CD4-positive, alpha-beta memory T cell (primary cell): ENCODE measurements at regions not wholly inside any gene's neighbourhood (a gene's known extent, or its start where the extent isn't known, plus 50 kb on each side); places are given as distances from the start of the nearest gene placed in this dataset.

Source experiments
- CTCF ChIA-PET: fragments of 350-600 bp; sonication (Branson Sonifier 250); formaldehyde crosslinking; loops from one replicate; lab custom pipeline; 2021; ENCODE audit warnings: inconsistent platforms; ENCODE audit not compliant: partially characterized antibody; lab: Charles Lee
- POLR2A ChIA-PET: fragments of 350-600 bp; sonication (Branson Sonifier 250); formaldehyde crosslinking; loops from one replicate; lab custom pipeline; 2021; ENCODE audit not compliant: partially characterized antibody; lab: Charles Lee
- DNase-seq, 5 donors: peaks; one replicate each; pipeline versions ENCODE4 v3.0.0 to v3.0.0-alpha.2; 2020 to 2022; ENCODE audit warnings: mixed read lengths in 1 of 5
- H3K27ac ChIP-seq: one replicate; pipeline ENCODE4 v1.7.0; 2013; ENCODE audit warnings: low read depth, low read length
- H3K27me3 ChIP-seq: 2 replicates; pipeline ENCODE4 v1.7.0; 2013; ENCODE audit warnings: mild to moderate bottlenecking, low read length, moderate library complexity; ENCODE audit not compliant: insufficient read depth
- H3K36me3 ChIP-seq: 2 replicates; pipeline ENCODE4 v1.7.0; 2013; ENCODE audit warnings: mild to moderate bottlenecking, low read length, moderate library complexity; ENCODE audit not compliant: insufficient read depth
- H3K4me1 ChIP-seq: 2 replicates; pipeline ENCODE4 v1.7.0; 2013; ENCODE audit warnings: mild to moderate bottlenecking, low read length, moderate library complexity; ENCODE audit not compliant: insufficient read depth
- H3K4me3 ChIP-seq, 2 donors: one replicate each; pipeline ENCODE4 v1.7.0; 2013; ENCODE audit warnings: low read length in 2 of 2, mild to moderate bottlenecking in 1 of 2
- H3K9me3 ChIP-seq, 2 donors: one replicate each; pipeline ENCODE4 v1.7.0; 2013; ENCODE audit warnings: low read length in 2 of 2, control low read depth in 1 of 2; ENCODE audit not compliant: control insufficient read depth in 1 of 2
- H3K27ac Mint-ChIP-seq, 7 donors: one replicate each; pipeline ENCODE4 v1.8.0; 2020 to 2021; ENCODE audit warnings: mixed read lengths in 7 of 7, mild to moderate bottlenecking in 6 of 7, inconsistent platforms in 3 of 7, moderate library complexity in 3 of 7
- H3K27me3 Mint-ChIP-seq, 2 donors: one replicate each; pipeline ENCODE4 v1.8.0; 2020 to 2021; ENCODE audit warnings: mixed read lengths in 2 of 2
- H3K36me3 Mint-ChIP-seq, 2 donors: one replicate each; pipeline ENCODE4 v1.8.0; 2020 to 2021; ENCODE audit warnings: mixed read lengths in 2 of 2, inconsistent platforms in 1 of 2, mild to moderate bottlenecking in 1 of 2
- H3K4me1 Mint-ChIP-seq, 4 donors: one replicate each; pipeline ENCODE4 v1.8.0; 2020 to 2021; ENCODE audit warnings: mixed read lengths in 4 of 4, mild to moderate bottlenecking in 1 of 4
- H3K4me3 Mint-ChIP-seq, 8 donors: one replicate each; pipeline ENCODE4 v1.8.0; 2020 to 2021; ENCODE audit warnings: mixed read lengths in 8 of 8, mild to moderate bottlenecking in 7 of 8, moderate library complexity in 6 of 8, inconsistent platforms in 3 of 8
- H3K9me3 Mint-ChIP-seq, 8 donors: one replicate each; pipeline ENCODE4 v1.8.0; 2020 to 2021; ENCODE audit warnings: mixed read lengths in 8 of 8, mild to moderate bottlenecking in 5 of 8, inconsistent platforms in 3 of 8, moderate library complexity in 1 of 8
- intact Hi-C: fragments of 100-400 bp; cut with micrococcal nuclease; formaldehyde crosslinking; loops from one replicate; pipeline ENCODE4 v1.15.1; 2023

DNA sequence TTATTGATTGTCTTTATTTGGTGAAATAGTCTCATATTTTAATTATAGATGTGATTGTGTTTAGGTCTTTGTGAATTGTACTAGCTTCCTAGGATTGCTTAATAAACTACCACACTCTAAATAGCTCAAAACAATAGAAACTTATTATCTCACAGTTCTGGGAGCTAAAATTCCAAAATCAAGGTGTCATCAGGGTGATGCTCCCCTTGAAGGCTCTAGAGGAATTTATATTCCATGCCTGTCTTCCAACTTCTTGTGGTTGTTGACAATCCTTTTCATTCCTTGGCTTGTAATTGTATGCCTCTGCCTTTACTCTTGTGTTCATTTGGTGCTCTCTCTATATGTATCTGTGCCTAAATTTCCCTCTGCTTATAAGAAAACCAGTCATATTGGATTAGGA, 155.3 kb upstream of the AKR1E2 start:
- Mint-ChIP-seq H3K9me3 (peaks cover 0 to 18% (median 12%) of the 10 kb centered on the region in 8 donors), H3K4me1 (no peaks in the 10 kb centered on the region), H3K27me3 (peaks cover 5 to 18% of the 10 kb centered on the region in 2 donors), H3K4me3 (no peak overlapping the region), H3K27ac (no peak overlapping the region), H3K36me3 (peaks cover 0 to 1% of the 10 kb centered on the region in 2 donors)
- Histone ChIP-seq H3K36me3 (no peaks in the 10 kb centered on the region), H3K4me3 (no peak overlapping the region), H3K27me3 (no peaks in the 10 kb centered on the region), H3K9me3 (no peaks in the 10 kb centered on the region), H3K4me1 (no peaks in the 10 kb centered on the region), H3K27ac (no peak overlapping the region)
- intact Hi-C loops, result no loop called here
- CTCF ChIA-PET, result interaction anchor here (1.1 kb wide), 1 partner anchor 1473 kb away, joined by 4 read pairs; no protein-coding TSS in a partner anchor
- no peak for DNase-seq
- POLR2A ChIA-PET, result no interaction called here

DNA sequence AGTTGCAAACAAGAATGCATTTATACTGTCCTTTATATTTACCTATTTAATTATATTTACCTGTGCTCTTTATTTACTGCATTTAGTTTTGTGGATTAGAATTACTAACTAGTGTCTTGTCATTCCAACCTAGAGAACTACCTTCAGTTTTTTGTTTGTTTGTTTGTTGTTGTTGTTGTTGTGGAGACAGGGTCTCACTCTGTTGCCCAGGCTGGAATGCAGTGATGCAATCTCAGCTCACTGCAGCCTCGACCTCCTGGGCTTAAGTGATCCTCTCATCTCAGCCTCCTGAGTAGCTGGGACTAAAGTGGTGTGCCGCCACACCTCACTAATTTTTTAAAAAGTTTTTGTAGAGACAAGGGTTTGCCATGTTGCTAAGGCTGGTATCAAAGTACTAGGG, 156.4 kb upstream of the AKR1E2 start:
- Mint-ChIP-seq H3K9me3 (peaks cover 0 to 18% (median 12%) of the 10 kb centered on the region in 8 donors), H3K36me3 (peaks cover 0 to 1% of the 10 kb centered on the region in 2 donors), H3K27me3 (peaks cover 3 to 12% of the 10 kb centered on the region in 2 donors), H3K27ac (peak overlapping the region in 1 of 7 donors; percentile 86), H3K4me3 (no peak overlapping the region), H3K4me1 (no peaks in the 10 kb centered on the region)
- Histone ChIP-seq H3K9me3 (no peaks in the 10 kb centered on the region), H3K27ac (no peak overlapping the region), H3K36me3 (no peaks in the 10 kb centered on the region), H3K4me1 (no peaks in the 10 kb centered on the region), H3K4me3 (no peak overlapping the region), H3K27me3 (no peaks in the 10 kb centered on the region)
- intact Hi-C loops, result no loop called here
- ChIA-PET CTCF (no interaction called here), POLR2A (no interaction called here)
- no peak for DNase-seq

DNA sequence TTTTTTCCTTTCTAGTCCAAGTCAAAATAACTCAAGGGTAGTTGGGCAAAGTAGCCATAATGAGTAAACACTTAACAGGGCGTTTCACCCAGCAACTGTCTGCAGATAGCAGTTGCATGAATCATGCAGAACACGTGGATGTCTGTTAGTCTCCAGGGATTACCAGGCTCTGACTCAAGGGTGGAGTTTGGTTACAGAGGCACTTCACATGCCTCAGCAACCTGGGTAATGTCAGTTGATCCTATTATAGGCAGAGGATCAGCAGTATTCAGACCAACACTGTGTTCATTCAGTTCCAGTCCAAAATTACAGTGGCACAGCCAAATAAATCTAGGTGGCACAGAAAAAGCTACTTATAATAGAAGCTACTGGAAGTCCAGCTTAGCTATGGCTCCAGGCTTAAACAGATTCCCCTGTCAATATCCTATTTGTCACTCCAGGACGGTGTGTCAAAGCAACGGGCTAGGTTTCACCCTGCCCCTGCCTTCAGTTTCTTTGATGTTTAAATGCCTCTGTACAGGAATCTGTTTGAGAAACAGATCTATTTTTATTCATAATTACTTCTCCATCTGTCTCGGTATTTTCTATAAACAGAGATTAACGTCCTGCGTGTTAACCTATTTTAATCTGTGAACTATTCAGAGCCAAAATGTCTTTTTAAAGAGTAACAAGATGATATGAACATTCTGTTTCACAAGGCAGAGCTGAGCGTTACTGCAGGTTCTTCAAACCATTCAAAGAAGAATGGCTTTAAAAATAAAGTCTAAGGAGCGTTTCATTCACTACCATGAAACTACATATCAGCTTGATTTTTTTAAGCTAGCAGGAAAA, 162.6 kb upstream of the AKR1E2 start:
- Histone ChIP-seq H3K27ac (no peak overlapping the region), H3K4me1 (no peaks in the 10 kb centered on the region), H3K27me3 (no peaks in the 10 kb centered on the region), H3K36me3 (no peaks in the 10 kb centered on the region), H3K9me3 (no peaks in the 10 kb centered on the region), H3K4me3 (no peak overlapping the region)
- no peak for DNase-seq
- Mint-ChIP-seq H3K4me1 (no peaks in the 10 kb centered on the region), H3K27me3 (peaks cover 1 to 4% of the 10 kb centered on the region in 2 donors), H3K4me3 (no peak overlapping the region), H3K9me3 (no peaks in the 10 kb centered on the region), H3K36me3 (no peaks in the 10 kb centered on the region), H3K27ac (no peak overlapping the region)
- intact Hi-C loops, result no loop called here
- CTCF ChIA-PET, result no interaction called here
- POLR2A ChIA-PET, result no interaction called here

DNA sequence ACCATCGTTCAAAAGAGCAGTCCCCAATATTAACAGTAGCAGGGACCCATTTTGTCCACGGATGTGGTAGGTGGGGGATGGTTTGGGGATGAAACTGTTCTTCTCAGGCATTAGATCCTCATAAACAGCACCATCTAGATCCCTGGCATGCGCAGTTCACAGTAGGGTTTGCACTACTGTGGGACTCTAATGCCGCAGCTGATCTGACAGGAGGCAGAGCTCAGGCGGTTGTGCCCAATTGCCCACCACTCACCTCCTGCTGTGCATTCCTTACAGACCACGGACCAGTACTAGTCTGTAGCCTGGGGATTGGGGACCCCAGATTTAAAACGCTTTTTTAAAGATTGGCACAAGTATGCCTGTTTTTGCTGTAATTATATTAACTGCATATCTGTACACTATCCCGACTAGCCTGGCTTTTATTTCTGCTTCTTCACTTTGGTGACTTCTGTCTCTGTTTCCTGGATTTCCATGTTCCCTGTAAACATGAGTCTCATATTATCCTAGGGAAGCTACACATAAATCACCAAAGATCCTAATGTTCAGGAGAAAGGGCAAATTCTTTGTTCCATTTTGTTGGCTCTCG, 163.3 kb upstream of the AKR1E2 start:
- CTCF ChIA-PET, result no interaction called here
- no peaks in the 10 kb centered on the region for H3K9me3 Mint-ChIP-seq

DNA sequence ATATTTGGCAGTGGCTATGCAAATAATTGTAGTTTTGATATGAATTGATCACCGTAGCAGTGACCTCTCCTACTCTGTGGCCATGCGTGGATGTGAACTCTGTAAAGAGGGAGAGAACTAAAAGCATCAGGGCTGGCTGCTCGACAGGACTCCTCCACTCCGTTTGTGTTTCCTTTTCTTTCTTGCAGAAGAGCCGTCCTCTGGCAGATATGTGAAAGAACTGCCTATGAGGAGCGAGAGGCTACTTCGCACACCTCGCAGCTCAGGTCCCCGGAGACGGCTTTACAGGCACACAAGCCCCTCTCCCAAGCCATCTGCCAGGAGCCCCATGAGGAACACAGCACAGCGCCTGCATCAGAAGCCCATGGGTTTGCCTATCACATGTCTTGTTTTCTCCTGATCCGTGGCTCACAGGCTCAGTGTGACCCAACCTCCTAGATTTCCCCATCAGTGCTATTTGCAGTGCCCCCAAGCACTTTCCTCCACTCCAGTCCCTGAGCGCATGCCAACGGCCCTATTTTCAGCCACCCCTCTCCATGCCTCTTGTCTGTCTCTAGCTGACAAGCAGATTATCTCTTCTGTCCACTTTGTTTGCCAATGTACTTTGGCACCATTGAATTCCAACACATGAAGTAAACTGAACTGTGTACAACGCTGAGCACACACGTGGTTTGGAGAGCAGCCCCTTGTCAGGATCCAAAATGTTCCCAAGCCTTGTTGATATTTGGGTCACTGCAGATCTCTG, 164.3 kb upstream of the AKR1E2 start:
- H3K27me3 ChIP-seq, result no peaks in the 10 kb centered on the region
- H3K9me3 ChIP-seq, result no peaks in the 10 kb centered on the region
- Mint-ChIP-seq H3K36me3 (no peaks in the 10 kb centered on the region), H3K27me3 (peaks cover 1 to 4% of the 10 kb centered on the region in 2 donors), H3K4me1 (no peaks in the 10 kb centered on the region), H3K9me3 (no peaks in the 10 kb centered on the region), H3K4me3 (no peak overlapping the region), H3K27ac (no peak overlapping the region)
- intact Hi-C loops, result no loop called here
- H3K4me3 ChIP-seq, result no peak overlapping the region
- CTCF ChIA-PET, result no interaction called here
- DNase-seq, result no peak
- H3K36me3 ChIP-seq, result no peaks in the 10 kb centered on the region
- POLR2A ChIA-PET, result no interaction called here
- H3K4me1 ChIP-seq, result no peaks in the 10 kb centered on the region
- H3K27ac ChIP-seq, result no peak overlapping the region

More for the DNA sequence above, 163.3 kb upstream of the AKR1E2 start:
- POLR2A ChIA-PET, result no interaction called here
- Mint-ChIP-seq H3K36me3 (no peaks in the 10 kb centered on the region), H3K27me3 (peaks cover 1 to 4% of the 10 kb centered on the region in 2 donors), H3K27ac (no peak overlapping the region), H3K4me1 (no peaks in the 10 kb centered on the region), H3K4me3 (no peak overlapping the region)
- H3K27ac ChIP-seq, result no peak overlapping the region
- no peaks in the 10 kb centered on the region for H3K36me3 ChIP-seq
- H3K4me3 ChIP-seq, result no peak overlapping the region
- no peaks in the 10 kb centered on the region for H3K4me1 ChIP-seq
- DNase-seq, result no peak
- H3K27me3 ChIP-seq, result no peaks in the 10 kb centered on the region
- intact Hi-C loops, result no loop called here
- H3K9me3 ChIP-seq, result no peaks in the 10 kb centered on the region

DNA sequence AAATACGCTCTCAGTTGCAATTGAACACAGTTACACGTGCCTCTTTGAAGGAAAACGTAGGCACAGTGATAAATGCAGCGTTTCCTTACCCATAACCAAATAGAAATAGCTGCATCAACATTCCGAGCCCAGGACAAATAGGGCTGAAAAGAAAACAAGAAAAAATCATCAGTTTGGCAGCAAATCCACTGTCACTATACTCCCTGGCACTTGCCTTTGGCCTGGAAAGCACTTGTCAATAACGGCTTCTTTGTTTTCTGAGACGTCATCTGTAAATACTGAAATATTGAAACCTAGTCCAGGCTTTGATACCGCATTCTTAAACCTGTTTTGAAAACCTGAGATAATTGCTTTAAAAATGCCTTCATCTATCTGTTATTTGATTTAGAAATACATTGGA, 167.2 kb upstream of the AKR1E2 start:
- H3K27me3 Mint-ChIP-seq, result peaks cover 1 to 4% of the 10 kb centered on the region in 2 donors
- H3K36me3 Mint-ChIP-seq, result no peaks in the 10 kb centered on the region
- Histone ChIP-seq H3K9me3 (no peaks in the 10 kb centered on the region), H3K36me3 (no peaks in the 10 kb centered on the region), H3K4me1 (no peaks in the 10 kb centered on the region), H3K4me3 (no peak overlapping the region), H3K27me3 (no peaks in the 10 kb centered on the region), H3K27ac (no peak overlapping the region)
- intact Hi-C loops, result loop anchor here (10.0 kb wide), 4 partner anchors 684 to 1034 kb away; no protein-coding TSS in a partner anchor
- POLR2A ChIA-PET, result no interaction called here
- H3K9me3 Mint-ChIP-seq, result no peaks in the 10 kb centered on the region
- no peaks in the 10 kb centered on the region for H3K4me1 Mint-ChIP-seq
- no peak overlapping the region for H3K4me3 Mint-ChIP-seq
- no peak for DNase-seq
- CTCF ChIA-PET, result interaction anchor here (0.8 to 6.4 kb wide), 4 partner anchors 23 to 1505 kb away, joined by 3 to 68 read pairs (median 26); no protein-coding TSS in a partner anchor
- no peak overlapping the region for H3K27ac Mint-ChIP-seq
